H1 (cell line): ENCODE measurements at regions not wholly inside any gene's neighbourhood (a gene's known extent, or its start where the extent isn't known, plus 50 kb on each side); places are given as distances from the start of the nearest gene placed in this dataset.

ENCODE experiments used
- CTCF ChIA-PET: fragments of 300-600 bp; sonication (Branson Sonifier 250); formaldehyde crosslinking; loops from one replicate; lab custom pipeline; 2021; ENCODE audit not compliant: partially characterized antibody; lab: Charles Lee
- POLR2A ChIA-PET: fragments of 300-600 bp; sonication (Branson Sonifier 250); formaldehyde crosslinking; loops from one replicate; lab custom pipeline; 2021; ENCODE audit warnings: inconsistent platforms; ENCODE audit not compliant: partially characterized antibody; lab: Charles Lee
- DNase-seq, 2 experiments: peaks; one replicate each; pipeline versions ENCODE4 v3.0.0 to v3.0.0-alpha.2; 2010 to 2022; ENCODE audit warnings: low spot score in 2 of 2, low read depth in 1 of 2, mixed read lengths in 1 of 2
- FAIRE-seq: peaks from 2 replicates; lab custom pipeline; 2011; peaks lifted over from hg19 to GRCh38; lab: Jason Lieb, UNC
- H2AFZ ChIP-seq: 2 replicates; pipeline ENCODE4 v1.8.1; 2012; ENCODE audit warnings: low read length, inconsistent platforms
- H2AK5ac ChIP-seq: 2 replicates; pipeline ENCODE4 v1.6.1; 2013; ENCODE audit warnings: low read depth, low read length
- H2BK120ac ChIP-seq: replicated peaks from 2 replicates; pipeline ENCODE3; 2013; ENCODE audit warnings: low read depth, low read length, inconsistent platforms
- H2BK12ac ChIP-seq: 2 replicates; pipeline ENCODE4 v1.6.1; 2013; ENCODE audit warnings: low read depth, low read length
- H2BK15ac ChIP-seq: 2 replicates; pipeline ENCODE4 v1.6.1; 2013; ENCODE audit warnings: low read length
- H2BK20ac ChIP-seq: 2 replicates; pipeline ENCODE4 v1.6.1; 2013; ENCODE audit warnings: low read length
- H2BK5ac ChIP-seq: 2 replicates; pipeline ENCODE4 v1.6.1; 2013; ENCODE audit warnings: low read depth, low read length
- H3K14ac ChIP-seq: 2 replicates; pipeline ENCODE4 v1.6.1; 2013; ENCODE audit warnings: inconsistent platforms; ENCODE audit not compliant: insufficient read length
- H3K18ac ChIP-seq: 2 replicates; pipeline ENCODE4 v1.6.1; 2013; ENCODE audit warnings: low read length; ENCODE audit errors: extremely low read depth
- H3K23ac ChIP-seq: 2 replicates; pipeline ENCODE4 v1.6.1; 2013; ENCODE audit warnings: inconsistent platforms; ENCODE audit not compliant: insufficient read length
- H3K23me2 ChIP-seq: 2 replicates; pipeline ENCODE4 v1.6.1; 2013; ENCODE audit warnings: low read depth, low read length
- H3K27ac ChIP-seq: 2 replicates; pipeline ENCODE4 v1.6.1; 2011; ENCODE audit warnings: low read depth, low read length, inconsistent platforms
- H3K27me3 ChIP-seq, 4 experiments: replicated peaks in 1 of 4; 1 replicate in 1 of 4; 2 replicates in 3 of 4; pipeline versions ENCODE4 v1.6.1 to v1.8.1; 2011 to 2013; ENCODE audit warnings: low read length in 3 of 4, mild to moderate bottlenecking in 3 of 4, inconsistent platforms in 2 of 4, mixed read lengths in 2 of 4, moderate library complexity in 1 of 4; ENCODE audit not compliant: control insufficient read depth in 3 of 4, insufficient read depth in 3 of 4; ENCODE audit errors: extremely low read depth in 1 of 4
- H3K36me3 ChIP-seq, 4 experiments: 2 replicates each; pipeline versions ENCODE4 v1.6.1 to v1.8.1; 2011 to 2013; ENCODE audit warnings: mild to moderate bottlenecking in 4 of 4, low read length in 3 of 4, moderate library complexity in 2 of 4, control low read depth in 1 of 4, inconsistent platforms in 1 of 4; ENCODE audit not compliant: insufficient read depth in 4 of 4, control insufficient read depth in 2 of 4
- H3K4ac ChIP-seq: replicated peaks from 2 replicates; pipeline ENCODE3; 2013; ENCODE audit warnings: low read length, low read depth, mixed read lengths, inconsistent platforms; ENCODE audit not compliant: insufficient read length
- H3K4me1 ChIP-seq, 4 experiments: replicated peaks in 1 of 4; 1 replicate in 1 of 4; 2 replicates in 3 of 4; pipeline versions ENCODE4 v1.6.1 to v1.8.1; 2011 to 2013; ENCODE audit warnings: low read length in 3 of 4, inconsistent platforms in 2 of 4, mixed read lengths in 1 of 4; ENCODE audit not compliant: insufficient read depth in 4 of 4, control insufficient read depth in 3 of 4
- H3K4me2 ChIP-seq, 2 experiments: 2 replicates each; pipeline versions ENCODE4 v1.6.1 to v1.8.1; 2011 to 2013; ENCODE audit warnings: low read depth in 2 of 2, low read length in 2 of 2, control low read depth in 1 of 2, inconsistent platforms in 1 of 2, mild to moderate bottlenecking in 1 of 2; ENCODE audit not compliant: insufficient read depth in 1 of 2
- H3K4me3 ChIP-seq, 4 experiments: fragments of 200-600, 300-600 bp in 1 of 4; sonication (generic), shearing (Covaris generic), sonication (Bioruptor Twin) in 1 of 4; 2 replicates each; pipeline versions ENCODE4 v1.5.1 to v1.8.1; 2011 to 2016; ENCODE audit warnings: low read length in 4 of 4, low read depth in 3 of 4, control low read depth in 2 of 4, inconsistent platforms in 2 of 4, mild to moderate bottlenecking in 2 of 4, mixed read lengths in 1 of 4, moderate library complexity in 1 of 4; ENCODE audit not compliant: insufficient read depth in 2 of 4; ENCODE audit errors: extremely low read depth in 1 of 4
- H3K56ac ChIP-seq: replicated peaks from 2 replicates; pipeline ENCODE3; 2013; ENCODE audit warnings: low read depth, mild to moderate bottlenecking, mixed read lengths, low read length, inconsistent platforms; ENCODE audit not compliant: insufficient read length
- H3K79me1 ChIP-seq: 2 replicates; pipeline ENCODE4 v1.6.1; 2013; ENCODE audit warnings: low read depth, low read length, control low read depth
- H3K79me2 ChIP-seq, 2 experiments: 2 replicates each; pipeline versions ENCODE4 v1.6.1 to v1.8.1; 2012 to 2013; ENCODE audit warnings: low read length in 2 of 2, mild to moderate bottlenecking in 2 of 2, inconsistent platforms in 1 of 2; ENCODE audit not compliant: insufficient read depth in 2 of 2, control insufficient read depth in 1 of 2
- H3K9ac ChIP-seq, 4 experiments: replicated peaks in 1 of 4; 1 replicate in 1 of 4; 2 replicates in 3 of 4; pipeline versions ENCODE4 v1.6.1 to v1.8.1; 2011 to 2013; ENCODE audit warnings: low read depth in 3 of 4, low read length in 3 of 4, control low read depth in 2 of 4, mild to moderate bottlenecking in 2 of 4, moderate library complexity in 2 of 4, inconsistent platforms in 1 of 4; ENCODE audit errors: extremely low read depth in 1 of 4
- H3K9me3 ChIP-seq, 2 experiments: 2 replicates each; pipeline versions ENCODE4 v1.6.1 to v1.8.1; 2012 to 2013; ENCODE audit warnings: mild to moderate bottlenecking in 2 of 2, moderate library complexity in 2 of 2, control low read depth in 1 of 2, inconsistent platforms in 1 of 2, low read depth in 1 of 2, low read length in 1 of 2, mixed read lengths in 1 of 2; ENCODE audit not compliant: insufficient read depth in 2 of 2
- H4K20me1 ChIP-seq, 2 experiments: replicated peaks in 1 of 2; 2 replicates each; pipeline versions ENCODE3 to v1.8.1; 2011 to 2013; ENCODE audit warnings: inconsistent platforms in 2 of 2, low read length in 2 of 2, mild to moderate bottlenecking in 1 of 2; ENCODE audit not compliant: insufficient read depth in 2 of 2, control insufficient read depth in 1 of 2
- H4K5ac ChIP-seq: 2 replicates; pipeline ENCODE4 v1.6.1; 2013; ENCODE audit warnings: low read length, low read depth, mixed read lengths, inconsistent platforms; ENCODE audit not compliant: insufficient read length
- H4K8ac ChIP-seq: 2 replicates; pipeline ENCODE4 v1.8.0; 2013; ENCODE audit warnings: mild to moderate bottlenecking, moderate library complexity, low read length, inconsistent platforms; ENCODE audit not compliant: insufficient read depth; ENCODE audit errors: extremely low read depth
- H4K91ac ChIP-seq: replicated peaks from 2 replicates; pipeline ENCODE3; 2013; ENCODE audit warnings: low read length, mixed read lengths, inconsistent platforms; ENCODE audit not compliant: insufficient read length
- CHD2 ChIP-seq: IDR thresholded peaks from 2 replicates; pipeline ENCODE4 v1.6.1; 2012; ENCODE audit warnings: low read length, improper control_type of control experiment
- EZH2 ChIP-seq: fragments of 200-600 bp; sonication (generic); IDR thresholded peaks from 2 replicates; pipeline ENCODE4 v1.7.1; 2012; ENCODE audit warnings: low read depth, mild to moderate bottlenecking, moderate library complexity, low read length, inconsistent platforms; ENCODE audit not compliant: severe bottlenecking
- FOSL1 ChIP-seq: IDR thresholded peaks from 2 replicates; pipeline ENCODE4 v1.6.1; 2011; ENCODE audit warnings: mild to moderate bottlenecking, low read depth, low read length, moderate library complexity; ENCODE audit not compliant: insufficient read depth
- WGBS, 2 experiments: shearing (Covaris generic) in 1 of 2; methylation state at CpG; one replicate each; pipeline versions ENCODE4 v1.1.6 to v1.1.7; 2013 to 2015; ENCODE audit warnings: low lambda C conversion rate in 2 of 2, mixed read lengths in 2 of 2, inconsistent platforms in 1 of 2, low coverage in 1 of 2, missing lambda C conversion rate in 1 of 2; ENCODE audit not compliant: insufficient replicate concordance in 2 of 2, insufficient coverage in 1 of 2, insufficient read length in 1 of 2; ENCODE audit errors: extremely low coverage in 1 of 2, missing lambda C conversion rate in 1 of 2; 5-methylcytosine and 5-hydroxymethylcytosine counted together

GRCh38 chr9:12351293-12352044 is 341.7 kb upstream of the TYRP1 start:
- POLR2A ChIA-PET, result no interaction called here
- H3K36me3 ChIP-seq, result no peaks in the 10 kb centered on the region
- no peak overlapping the region for H3K56ac ChIP-seq
- no peaks in the 10 kb centered on the region for H3K79me2 ChIP-seq
- no peaks in the 10 kb centered on the region for H3K27me3 ChIP-seq
- 91% methylated on average over 3 of the region's 3 CpGs; no CpG with 5 or more reads in 1 of the 2 experiments for WGBS, 2 experiments
- H2BK12ac ChIP-seq, result no peak overlapping the region
- no peak overlapping the region for H4K91ac ChIP-seq
- no peak overlapping the region for H3K18ac ChIP-seq
- no peaks in the 10 kb centered on the region for H3K79me1 ChIP-seq
- no peak overlapping the region for H2BK15ac ChIP-seq
- no peak overlapping the region for H3K4me2 ChIP-seq
- no peak overlapping the region for H2AK5ac ChIP-seq
- no peak overlapping the region for H4K5ac ChIP-seq
- DNase-seq (no peak), FAIRE-seq (no peak)
- no peaks in the 10 kb centered on the region for H4K20me1 ChIP-seq
- H3K23ac ChIP-seq, result no peak overlapping the region
- no peak overlapping the region for H3K9ac ChIP-seq
- H2BK20ac ChIP-seq, result no peak overlapping the region
- H3K9me3 ChIP-seq, result no peaks in the 10 kb centered on the region
- H3K14ac ChIP-seq, result no peak overlapping the region
- no peak overlapping the region for H3K4ac ChIP-seq
- H2BK120ac ChIP-seq, result no peak overlapping the region
- no peak overlapping the region for H3K27ac ChIP-seq
- no peak overlapping the region for H2AFZ ChIP-seq
- TF ChIP-seq EZH2 (no peak), FOSL1 (no peak), CHD2 (no peak)
- H3K23me2 ChIP-seq, result no peaks in the 10 kb centered on the region
- H3K4me3 ChIP-seq, result no peak overlapping the region
- H2BK5ac ChIP-seq, result no peak overlapping the region
- no peak overlapping the region for H4K8ac ChIP-seq
- CTCF ChIA-PET, result interaction anchor here (1.1 kb wide), 1 partner anchor 69 kb away, joined by 3 read pairs; no protein-coding TSS in a partner anchor
- no peaks in the 10 kb centered on the region for H3K4me1 ChIP-seq
